Activated naive CD4-positive, alpha-beta T cell treated with anti-CD3 and anti-CD28 coated beads, Interleukin-2, amount 10 ng/mL, durations not matched to agents 7 days and 5 days (primary cell): ENCODE measurements at regions not wholly inside any gene's neighbourhood (a gene's known extent, or its start where the extent isn't known, plus 50 kb on each side); places are given as distances from the start of the nearest gene placed in this dataset.

Source experiments
- CTCF ChIA-PET: fragments of 350-600 bp; sonication (Branson Sonifier 250); formaldehyde crosslinking; loops from one replicate; lab custom pipeline; 2021; ENCODE audit warnings: antibody characterized with exemption; lab: Charles Lee
- DNase-seq: peaks from one replicate; pipeline ENCODE4 v3.0.0-alpha.2; 2020
- H3K27ac Mint-ChIP-seq: one replicate; pipeline ENCODE4 v1.8.0; 2021; ENCODE audit warnings: mild to moderate bottlenecking, moderate library complexity, mixed read lengths
- H3K27me3 Mint-ChIP-seq: one replicate; pipeline ENCODE4 v1.8.0; 2021; ENCODE audit warnings: mild to moderate bottlenecking, mixed read lengths
- H3K36me3 Mint-ChIP-seq: one replicate; pipeline ENCODE4 v1.8.0; 2021; ENCODE audit warnings: mixed read lengths
- H3K4me1 Mint-ChIP-seq: one replicate; pipeline ENCODE4 v1.8.0; 2021; ENCODE audit warnings: mixed read lengths
- H3K4me3 Mint-ChIP-seq: one replicate; pipeline ENCODE4 v1.8.0; 2021; ENCODE audit warnings: mild to moderate bottlenecking, moderate library complexity, mixed read lengths
- H3K9me3 Mint-ChIP-seq: one replicate; pipeline ENCODE4 v1.8.0; 2021; ENCODE audit warnings: mixed read lengths

- Mint-ChIP-seq H3K36me3 (no peaks in the 10 kb centered on the region), H3K9me3 (no peaks in the 10 kb centered on the region), H3K4me1 (no peaks in the 10 kb centered on the region), H3K27ac (no peak overlapping the region), H3K4me3 (no peak overlapping the region), H3K27me3 (peaks cover 37% of the 10 kb centered on the region)
- CTCF ChIA-PET, result interaction anchor here (1.6 kb wide), 1 partner anchor 83 kb away, joined by 4 read pairs; no protein-coding TSS in a partner anchor
- no peak for DNase-seq
These were observed 291.8 kb downstream of the ICOS start for GRCh38 chr2:204228169-204228886.

GRCh38 chr2:204234248-204234647 is 297.7 kb downstream of the ICOS start:
- no peak overlapping the region for H3K27ac Mint-ChIP-seq
- CTCF ChIA-PET, result no interaction called here
- DNase-seq, result no peak
- peaks cover 26% of the 10 kb centered on the region for H3K27me3 Mint-ChIP-seq
- H3K4me1 Mint-ChIP-seq, result no peaks in the 10 kb centered on the region
- H3K36me3 Mint-ChIP-seq, result no peaks in the 10 kb centered on the region
- no peak overlapping the region for H3K4me3 Mint-ChIP-seq
- H3K9me3 Mint-ChIP-seq, result no peaks in the 10 kb centered on the region

- H3K4me1 Mint-ChIP-seq, result no peaks in the 10 kb centered on the region
- no peaks in the 10 kb centered on the region for H3K9me3 Mint-ChIP-seq
- peaks cover 26% of the 10 kb centered on the region for H3K27me3 Mint-ChIP-seq
- CTCF ChIA-PET, result no interaction called here
- no peak for DNase-seq
- H3K4me3 Mint-ChIP-seq, result no peak overlapping the region
- H3K27ac Mint-ChIP-seq, result no peak overlapping the region
- H3K36me3 Mint-ChIP-seq, result no peaks in the 10 kb centered on the region
These were observed 298.3 kb downstream of the ICOS start for GRCh38 chr2:204234879-204235278.

GRCh38 chr2:204237416-204237815 is 300.9 kb downstream of the ICOS start:
- no peak for DNase-seq
- no peaks in the 10 kb centered on the region for H3K9me3 Mint-ChIP-seq
- peaks cover 13% of the 10 kb centered on the region for H3K27me3 Mint-ChIP-seq
- CTCF ChIA-PET, result no interaction called here
- H3K4me1 Mint-ChIP-seq, result peaks cover 3% of the 10 kb centered on the region
- no peaks in the 10 kb centered on the region for H3K36me3 Mint-ChIP-seq
- H3K27ac Mint-ChIP-seq, result no peak overlapping the region
- no peak overlapping the region for H3K4me3 Mint-ChIP-seq

GRCh38 chr2:204239411-204240165 is 303.0 kb downstream of the ICOS start:
- DNase-seq, result no peak
- Mint-ChIP-seq H3K36me3 (no peaks in the 10 kb centered on the region), H3K9me3 (no peaks in the 10 kb centered on the region), H3K27ac (no peak overlapping the region), H3K4me3 (no peak overlapping the region), H3K27me3 (peaks cover 21% of the 10 kb centered on the region), H3K4me1 (peaks cover 15% of the 10 kb centered on the region)
- CTCF ChIA-PET, result interaction anchor here (0.5 to 1.2 kb wide), 3 partner anchors 71 to 1405 kb away, joined by 3 read pairs; no protein-coding TSS in a partner anchor

- CTCF ChIA-PET, result no interaction called here
- Mint-ChIP-seq H3K27me3 (peaks cover 18% of the 10 kb centered on the region), H3K27ac (no peak overlapping the region), H3K36me3 (no peaks in the 10 kb centered on the region), H3K9me3 (no peaks in the 10 kb centered on the region), H3K4me1 (peaks cover 15% of the 10 kb centered on the region), H3K4me3 (no peak overlapping the region)
- no peak for DNase-seq
These were observed 304.3 kb upstream of the PARD3B start for GRCh38 chr2:204240961-204241360.

GRCh38 chr2:204249437-204249836 is 295.8 kb upstream of the PARD3B start:
- Mint-ChIP-seq H3K27me3 (peaks cover 22% of the 10 kb centered on the region), H3K27ac (no peak overlapping the region), H3K36me3 (no peaks in the 10 kb centered on the region), H3K9me3 (no peaks in the 10 kb centered on the region), H3K4me1 (no peaks in the 10 kb centered on the region), H3K4me3 (no peak overlapping the region)
- DNase-seq, result no peak
- CTCF ChIA-PET, result interaction anchor here (4.6 kb wide), 1 partner anchor 11 kb away, joined by 31 read pairs; no protein-coding TSS in a partner anchor

- Mint-ChIP-seq H3K4me1 (no peaks in the 10 kb centered on the region), H3K27ac (no peak overlapping the region), H3K9me3 (no peaks in the 10 kb centered on the region), H3K36me3 (no peaks in the 10 kb centered on the region), H3K4me3 (no peak overlapping the region), H3K27me3 (peaks cover 23% of the 10 kb centered on the region)
- CTCF ChIA-PET, result interaction anchor here (4.6 kb wide), 1 partner anchor 10 kb away, joined by 31 read pairs; no protein-coding TSS in a partner anchor
- no peak for DNase-seq
These were observed 294.6 kb upstream of the PARD3B start for GRCh38 chr2:204250692-204251091.

- CTCF ChIA-PET, result interaction anchor here (4.6 kb wide), 1 partner anchor 9 kb away, joined by 31 read pairs; no protein-coding TSS in a partner anchor
- H3K4me1 Mint-ChIP-seq, result no peaks in the 10 kb centered on the region
- H3K36me3 Mint-ChIP-seq, result no peaks in the 10 kb centered on the region
- no peak overlapping the region for H3K27ac Mint-ChIP-seq
- H3K4me3 Mint-ChIP-seq, result no peak overlapping the region
- no peak for DNase-seq
- peaks cover 22% of the 10 kb centered on the region for H3K27me3 Mint-ChIP-seq
- H3K9me3 Mint-ChIP-seq, result no peaks in the 10 kb centered on the region
These were observed 293.9 kb upstream of the PARD3B start for GRCh38 chr2:204251158-204251997.

- CTCF ChIA-PET, result interaction anchor here (4.6 kb wide), 1 partner anchor 9 kb away, joined by 31 read pairs; no protein-coding TSS in a partner anchor
- no peak overlapping the region for H3K4me3 Mint-ChIP-seq
- H3K4me1 Mint-ChIP-seq, result no peaks in the 10 kb centered on the region
- H3K36me3 Mint-ChIP-seq, result no peaks in the 10 kb centered on the region
- no peak for DNase-seq
- H3K27ac Mint-ChIP-seq, result no peak overlapping the region
- H3K9me3 Mint-ChIP-seq, result no peaks in the 10 kb centered on the region
- peaks cover 22% of the 10 kb centered on the region for H3K27me3 Mint-ChIP-seq
These were observed 293.3 kb upstream of the PARD3B start for GRCh38 chr2:204251998-204252376.

- no peaks in the 10 kb centered on the region for H3K4me1 Mint-ChIP-seq
- no peak overlapping the region for H3K27ac Mint-ChIP-seq
- H3K36me3 Mint-ChIP-seq, result no peaks in the 10 kb centered on the region
- CTCF ChIA-PET, result no interaction called here
- DNase-seq, result no peak
- H3K9me3 Mint-ChIP-seq, result no peaks in the 10 kb centered on the region
- peaks cover 19% of the 10 kb centered on the region for H3K27me3 Mint-ChIP-seq
- H3K4me3 Mint-ChIP-seq, result no peak overlapping the region
These were observed 290.2 kb upstream of the PARD3B start for GRCh38 chr2:204255071-204255470.

GRCh38 chr2:204255526-204255925 is 289.7 kb upstream of the PARD3B start:
- Mint-ChIP-seq H3K4me3 (no peak overlapping the region), H3K4me1 (no peaks in the 10 kb centered on the region), H3K36me3 (no peaks in the 10 kb centered on the region), H3K27me3 (peaks cover 19% of the 10 kb centered on the region), H3K9me3 (no peaks in the 10 kb centered on the region), H3K27ac (no peak overlapping the region)
- DNase-seq, result no peak
- CTCF ChIA-PET, result no interaction called here

GRCh38 chr2:204257781-204258180 is 287.5 kb upstream of the PARD3B start:
- H3K27me3 Mint-ChIP-seq, result peaks cover 22% of the 10 kb centered on the region
- no peak overlapping the region for H3K4me3 Mint-ChIP-seq
- H3K9me3 Mint-ChIP-seq, result no peaks in the 10 kb centered on the region
- no peaks in the 10 kb centered on the region for H3K4me1 Mint-ChIP-seq
- no peaks in the 10 kb centered on the region for H3K36me3 Mint-ChIP-seq
- CTCF ChIA-PET, result interaction anchor here (1.4 to 1.5 kb wide), 2 partner anchors 15 to 112 kb away, joined by 4 to 6 read pairs; no protein-coding TSS in a partner anchor
- no peak for DNase-seq
- H3K27ac Mint-ChIP-seq, result no peak overlapping the region

- Mint-ChIP-seq H3K4me3 (no peak overlapping the region), H3K27me3 (peaks cover 27% of the 10 kb centered on the region), H3K36me3 (no peaks in the 10 kb centered on the region), H3K9me3 (no peaks in the 10 kb centered on the region), H3K4me1 (no peaks in the 10 kb centered on the region), H3K27ac (no peak overlapping the region)
- no peak for DNase-seq
- CTCF ChIA-PET, result interaction anchor here (0.7 to 4.2 kb wide), 8 partner anchors 8 to 879 kb away, joined by 3 to 31 read pairs (median 6); no protein-coding TSS in a partner anchor
These were observed 286.4 kb upstream of the PARD3B start for GRCh38 chr2:204258890-204259289.
